ENCODE measurements at regions not wholly inside any gene's neighbourhood (a gene's known extent, or its start where the extent isn't known, plus 50 kb on each side); places are given as distances from the start of the nearest gene placed in this dataset.
"Not testable (repeated sequence)": the region's sequence is repeated elsewhere in the genome, so short reads cannot be mapped to it uniquely, and the experiment has no call there.

DNA sequence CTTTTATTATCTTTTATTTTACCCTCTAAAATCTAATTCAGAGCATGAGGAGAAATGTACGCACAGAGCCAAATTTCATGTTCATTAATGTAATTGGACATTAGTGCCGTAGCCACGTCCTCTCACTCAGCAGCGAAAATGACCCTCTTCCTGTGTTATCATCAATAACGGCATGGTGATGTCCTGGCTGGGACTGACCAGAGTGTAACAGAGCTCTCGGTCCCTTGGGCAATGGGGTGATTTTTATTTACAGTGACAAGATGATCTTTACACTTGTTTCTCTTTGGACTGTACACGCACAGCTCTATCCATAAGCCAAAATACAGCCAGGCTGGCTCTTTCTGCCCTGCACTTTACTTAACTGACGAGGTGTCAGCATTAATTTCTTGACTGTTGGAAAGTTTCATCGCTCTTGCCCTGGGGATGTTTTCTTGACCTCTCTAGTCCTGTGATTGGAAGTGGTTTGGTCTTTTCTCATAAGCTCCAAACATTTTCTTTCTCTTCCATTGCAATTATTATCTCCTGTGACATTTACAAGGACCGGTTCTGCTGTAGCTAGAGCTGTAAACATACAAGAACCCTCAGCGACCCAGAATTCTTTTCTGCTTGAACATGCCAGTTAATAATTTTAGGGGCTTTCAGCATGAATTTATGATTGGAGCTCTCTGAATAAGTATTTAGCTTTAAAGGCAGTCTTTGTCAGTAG is 308.0 kb upstream of the PIK3C3 start:
- no peaks in the 10 kb centered on the region for H3K9me3 Mint-ChIP-seq
- no peaks in the 10 kb centered on the region for H3K36me3 Mint-ChIP-seq (ENCODE audit: low read depth)
- no peak for DNase-seq (ENCODE audit: low spot score)
- intact Hi-C loops (cut with micrococcal nuclease): no loop called here
- H3K4me3 Mint-ChIP-seq: no peak overlapping the region
- no peaks in the 10 kb centered on the region for H3K27me3 Mint-ChIP-seq (ENCODE audit: insufficient read depth)
- H3K4me1 Mint-ChIP-seq (ENCODE audit: low read depth): no peaks in the 10 kb centered on the region
- H3K27ac Mint-ChIP-seq: no peak overlapping the region

DNA sequence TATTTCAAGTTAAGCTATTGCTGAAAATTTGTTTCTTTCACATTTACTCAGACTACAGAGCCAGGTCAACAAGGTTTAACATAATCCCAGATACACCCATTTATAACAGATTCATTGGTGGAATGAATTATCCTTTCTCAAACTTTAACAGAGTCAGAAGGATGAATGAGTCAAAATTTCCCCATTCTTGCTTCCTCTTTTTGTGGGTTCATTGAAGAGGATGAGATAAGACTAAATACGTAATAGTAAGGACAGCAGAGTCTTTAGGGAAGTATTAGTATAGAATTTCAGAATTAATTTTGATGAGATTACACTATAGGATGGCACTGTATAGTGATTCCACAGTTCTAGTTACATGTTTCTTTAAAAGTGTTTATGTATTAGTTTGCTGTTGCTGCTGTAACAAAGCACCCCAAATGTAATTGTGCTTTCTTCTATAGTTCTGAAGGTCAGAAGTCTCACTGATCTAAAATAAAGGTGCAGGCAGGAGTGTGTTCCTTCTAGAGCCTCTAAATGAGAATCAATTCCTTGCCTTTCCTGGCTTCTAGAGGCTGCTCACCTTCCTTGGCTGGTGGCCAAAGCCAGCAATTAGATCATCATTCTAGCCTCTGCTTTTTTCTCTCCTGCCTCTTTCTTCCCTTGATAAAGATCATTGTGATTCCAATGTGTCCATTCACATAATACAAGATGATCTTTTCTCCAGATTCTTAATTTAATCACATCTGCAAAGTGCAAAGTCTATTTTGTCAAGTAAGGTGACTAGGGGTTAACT is 309.3 kb upstream of the PIK3C3 start:
- H3K36me3 Mint-ChIP-seq (ENCODE audit: low read depth): no peaks in the 10 kb centered on the region
- intact Hi-C loops (cut with micrococcal nuclease): no loop called here
- H3K27me3 Mint-ChIP-seq (ENCODE audit: insufficient read depth): no peaks in the 10 kb centered on the region
- no peak overlapping the region for H3K27ac Mint-ChIP-seq
- no peak for DNase-seq (ENCODE audit: low spot score)
- H3K9me3 Mint-ChIP-seq: no peaks in the 10 kb centered on the region
- no peak overlapping the region for H3K4me3 Mint-ChIP-seq
- no peaks in the 10 kb centered on the region for H3K4me1 Mint-ChIP-seq (ENCODE audit: low read depth)

DNA sequence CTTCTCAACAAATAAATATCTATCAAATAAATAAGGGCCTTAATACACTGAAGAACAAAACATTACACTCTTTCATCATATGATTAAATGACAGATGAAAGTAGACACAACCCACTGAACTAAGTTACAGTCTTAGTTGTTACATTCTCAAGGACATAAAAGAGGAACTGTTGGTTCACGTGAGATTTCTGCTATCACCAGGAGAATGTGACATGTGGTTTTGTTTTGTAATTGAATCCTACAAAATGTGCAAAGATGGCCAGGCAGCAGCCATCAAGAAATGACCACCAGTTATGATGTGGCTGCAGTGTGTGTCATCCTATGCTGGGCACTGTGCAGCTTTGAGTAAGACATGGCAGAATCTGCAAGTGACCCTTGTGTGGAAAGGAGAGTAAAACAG is 310.6 kb upstream of the PIK3C3 start:
- no peak overlapping the region for H3K27ac Mint-ChIP-seq
- no peaks in the 10 kb centered on the region for H3K4me1 Mint-ChIP-seq (ENCODE audit: low read depth)
- H3K9me3 Mint-ChIP-seq: no peaks in the 10 kb centered on the region
- no peak overlapping the region for H3K4me3 Mint-ChIP-seq
- no peaks in the 10 kb centered on the region for H3K27me3 Mint-ChIP-seq (ENCODE audit: insufficient read depth)
- H3K36me3 Mint-ChIP-seq (ENCODE audit: low read depth): no peaks in the 10 kb centered on the region
- intact Hi-C loops (cut with micrococcal nuclease): no loop called here
- no peak for DNase-seq (ENCODE audit: low spot score)

DNA sequence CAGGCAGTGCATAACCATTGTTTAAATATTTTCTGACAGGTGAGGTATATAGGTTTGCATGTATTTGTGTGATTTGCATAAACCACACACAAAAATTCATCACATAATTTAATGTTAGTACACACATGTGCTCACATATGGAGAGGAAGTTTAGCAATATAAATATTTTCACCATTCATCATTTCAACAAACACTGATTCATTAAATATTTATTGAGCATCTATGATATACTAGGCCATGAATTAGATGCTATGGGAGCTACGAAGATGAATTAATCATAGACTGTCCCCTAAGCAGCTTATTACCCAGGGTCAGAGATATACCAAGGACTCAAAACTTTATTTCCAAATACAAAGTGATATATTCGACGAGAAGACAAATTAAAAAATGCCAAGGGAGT is 311.6 kb upstream of the PIK3C3 start:
- no peak for DNase-seq (ENCODE audit: low spot score)
- Mint-ChIP-seq H3K4me1 (ENCODE audit: low read depth) (no peaks in the 10 kb centered on the region), H3K9me3 (no peaks in the 10 kb centered on the region), H3K27me3 (ENCODE audit: insufficient read depth) (no peaks in the 10 kb centered on the region), H3K27ac (no peak overlapping the region), H3K4me3 (no peak overlapping the region), H3K36me3 (ENCODE audit: low read depth) (no peaks in the 10 kb centered on the region)
- intact Hi-C loops (cut with micrococcal nuclease): no loop called here

DNA sequence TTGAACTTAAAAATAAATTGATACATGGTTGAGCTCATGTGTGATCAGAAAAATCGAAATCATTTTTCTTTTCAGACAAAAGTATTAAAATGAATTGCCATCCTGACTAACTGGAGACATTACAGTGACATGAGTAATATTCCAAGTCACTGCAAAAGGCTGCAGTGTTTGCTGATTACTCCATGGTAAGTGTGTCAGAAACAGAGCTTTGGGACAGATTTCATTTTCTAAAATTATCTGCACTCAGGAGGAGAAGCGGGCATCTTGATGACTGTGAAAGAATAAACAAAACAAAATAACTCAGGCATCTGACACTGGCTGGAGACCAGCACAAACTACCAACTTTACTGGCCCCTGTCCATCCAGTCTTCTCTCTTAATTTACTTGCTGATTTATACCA is 312.3 kb upstream of the PIK3C3 start:
- intact Hi-C loops (cut with micrococcal nuclease): no loop called here
- no peaks in the 10 kb centered on the region for H3K27me3 Mint-ChIP-seq (ENCODE audit: insufficient read depth)

DNA sequence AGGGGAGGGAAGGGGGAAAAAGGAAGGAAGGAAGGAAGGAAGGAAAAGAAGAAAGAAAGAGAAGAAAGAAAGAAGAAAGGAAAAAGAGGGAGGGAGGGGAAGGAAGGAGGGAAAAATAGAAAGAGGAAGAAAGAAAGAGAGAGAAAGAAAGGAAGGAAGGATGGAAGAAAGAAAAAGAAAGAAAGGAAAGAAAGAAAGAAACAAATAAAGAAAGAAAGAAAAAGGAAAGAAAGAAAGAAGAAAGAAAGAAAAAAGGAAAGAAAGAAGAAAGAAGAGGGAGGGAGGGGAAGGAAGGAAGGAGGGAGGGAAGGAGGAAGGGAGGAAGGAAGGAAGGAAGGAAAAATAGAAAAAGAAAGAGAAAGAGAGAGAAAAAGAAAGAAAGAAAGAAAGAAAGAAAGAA is 315.8 kb upstream of the PIK3C3 start:
- H3K4me1 Mint-ChIP-seq (ENCODE audit: low read depth): no peaks in the 10 kb centered on the region
- intact Hi-C loops (cut with micrococcal nuclease): no loop called here

More for the DNA sequence above, 312.3 kb upstream of the PIK3C3 start:
- H3K4me3 Mint-ChIP-seq: no peak overlapping the region
- no peaks in the 10 kb centered on the region for H3K4me1 Mint-ChIP-seq (ENCODE audit: low read depth)
- H3K9me3 Mint-ChIP-seq: no peaks in the 10 kb centered on the region
- H3K36me3 Mint-ChIP-seq (ENCODE audit: low read depth): no peaks in the 10 kb centered on the region
- no peak for DNase-seq (ENCODE audit: low spot score)
- H3K27ac Mint-ChIP-seq: no peak overlapping the region

DNA sequence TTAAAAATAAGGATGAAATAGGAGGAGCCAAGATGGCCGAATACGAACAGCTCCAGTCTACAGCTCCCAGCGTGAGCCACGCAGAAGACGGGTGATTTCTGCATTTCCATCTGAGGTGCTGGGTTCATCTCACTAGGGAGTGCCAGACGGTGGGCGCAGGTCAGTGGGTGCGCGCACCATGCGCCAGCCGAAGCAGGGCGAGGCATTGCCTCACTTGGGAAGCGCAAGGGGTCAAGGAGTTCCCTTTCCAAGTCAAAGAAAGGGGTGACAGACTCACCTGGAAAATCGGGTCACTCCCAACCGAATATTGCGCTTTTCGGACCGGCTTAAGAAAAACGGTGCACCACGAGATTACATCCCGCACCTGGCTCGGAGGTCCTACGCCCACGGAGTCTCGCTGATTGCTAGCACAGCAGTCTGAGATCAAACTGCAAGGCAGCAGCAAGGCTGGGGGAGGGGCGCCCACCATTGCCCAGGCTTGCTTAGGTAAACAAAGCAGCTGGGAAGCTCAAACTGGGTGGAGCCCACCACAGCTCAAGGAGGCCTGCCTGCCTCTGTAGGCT is 323.2 kb upstream of the PIK3C3 start:
- H3K36me3 Mint-ChIP-seq (ENCODE audit: low read depth); H3K27ac Mint-ChIP-seq; DNase-seq (ENCODE audit: low spot score); H3K9me3 Mint-ChIP-seq; H3K27me3 Mint-ChIP-seq (ENCODE audit: insufficient read depth); intact Hi-C loops (cut with micrococcal nuclease); H3K4me1 Mint-ChIP-seq (ENCODE audit: low read depth); H3K4me3 Mint-ChIP-seq: not testable (repeated sequence)

More for the DNA sequence above, 315.8 kb upstream of the PIK3C3 start:
- DNase-seq (ENCODE audit: low spot score): no peak
- Mint-ChIP-seq H3K4me3 (no peak overlapping the region), H3K9me3 (no peaks in the 10 kb centered on the region), H3K27me3 (ENCODE audit: insufficient read depth) (no peaks in the 10 kb centered on the region), H3K36me3 (ENCODE audit: low read depth) (no peaks in the 10 kb centered on the region), H3K27ac (no peak overlapping the region)

DNA sequence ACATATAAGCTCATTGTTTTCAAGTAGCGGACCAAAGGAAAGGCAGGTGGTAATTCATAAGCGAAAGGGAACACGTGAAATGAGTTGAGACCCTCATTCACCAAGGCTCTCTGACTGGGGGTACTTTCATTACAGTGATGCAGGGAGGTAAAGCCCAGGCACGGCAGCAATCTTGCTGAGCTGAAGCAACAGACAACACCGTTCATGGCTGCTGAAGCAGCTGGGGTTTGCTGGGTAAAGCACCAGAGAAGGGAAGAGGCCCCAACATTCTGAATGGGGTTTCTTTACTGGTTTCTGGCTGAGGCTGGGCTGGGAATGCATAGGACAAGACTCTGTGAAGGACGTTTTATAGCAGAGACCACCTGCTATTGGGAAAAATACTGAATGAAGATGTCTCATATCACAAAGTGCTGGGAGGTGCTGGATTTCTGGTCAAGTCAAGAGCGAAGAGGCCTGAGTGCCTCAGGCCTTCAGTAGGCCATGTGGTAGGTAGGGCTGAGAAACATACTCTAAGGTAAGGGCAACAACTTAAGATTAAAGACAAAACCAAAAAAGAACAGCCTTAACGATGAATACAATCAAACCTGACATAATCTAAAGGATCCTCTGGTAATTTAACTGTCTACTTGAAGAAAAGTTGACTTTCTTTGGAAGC is 324.7 kb upstream of the PIK3C3 start:
- no peak for DNase-seq (ENCODE audit: low spot score)
- H3K27me3 Mint-ChIP-seq (ENCODE audit: insufficient read depth): no peaks in the 10 kb centered on the region
- no peaks in the 10 kb centered on the region for H3K4me1 Mint-ChIP-seq (ENCODE audit: low read depth)
- no peaks in the 10 kb centered on the region for H3K36me3 Mint-ChIP-seq (ENCODE audit: low read depth)
- no peak overlapping the region for H3K27ac Mint-ChIP-seq
- intact Hi-C loops (cut with micrococcal nuclease): no loop called here
- peaks cover 4% of the 10 kb centered on the region for H3K9me3 Mint-ChIP-seq
- H3K4me3 Mint-ChIP-seq: no peak overlapping the region

DNA sequence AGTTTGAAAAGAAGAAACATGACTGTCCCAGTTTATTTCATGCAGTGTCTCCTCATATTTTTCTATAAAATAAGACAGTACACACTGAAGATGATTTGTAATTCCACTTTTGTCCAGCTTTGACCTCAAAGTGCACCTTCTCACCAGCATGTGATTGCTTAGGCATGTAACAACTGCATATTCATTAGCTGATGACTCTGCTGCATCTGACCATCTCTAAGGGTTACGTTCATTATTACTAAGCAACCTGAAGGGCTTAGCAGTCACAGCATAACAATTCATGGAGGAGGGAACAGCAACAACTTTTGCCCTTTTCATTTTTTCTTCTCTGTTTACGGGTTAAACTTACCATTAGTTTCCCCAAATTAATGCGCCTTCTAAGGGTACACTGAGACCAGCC is 330.6 kb upstream of the PIK3C3 start:
- no peaks in the 10 kb centered on the region for H3K36me3 Mint-ChIP-seq (ENCODE audit: low read depth)
- H3K27me3 Mint-ChIP-seq (ENCODE audit: insufficient read depth): no peaks in the 10 kb centered on the region
- H3K9me3 Mint-ChIP-seq: no peaks in the 10 kb centered on the region
- intact Hi-C loops (cut with micrococcal nuclease): no loop called here
- no peak overlapping the region for H3K27ac Mint-ChIP-seq
- H3K4me3 Mint-ChIP-seq: no peak overlapping the region
- H3K4me1 Mint-ChIP-seq (ENCODE audit: low read depth): no peaks in the 10 kb centered on the region
- no peak for DNase-seq (ENCODE audit: low spot score)

DNA sequence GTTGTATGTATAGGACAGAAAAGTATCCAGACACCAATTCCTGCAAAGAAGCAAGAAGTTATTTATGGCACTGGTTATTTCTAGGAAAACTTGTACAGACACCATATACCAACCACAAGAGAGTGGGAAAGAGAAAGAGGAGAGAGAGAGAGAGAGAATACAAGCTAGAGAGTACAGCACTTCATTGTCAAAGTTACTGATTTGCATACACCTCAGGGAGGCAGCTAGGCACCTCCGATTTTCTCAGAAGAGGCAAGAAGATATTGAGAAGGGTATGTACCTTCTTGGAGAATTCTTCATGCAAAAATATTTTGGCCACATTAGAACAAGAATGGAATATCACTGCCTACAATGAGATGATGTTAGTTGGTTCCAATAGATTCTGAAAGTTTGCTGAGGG is 333.9 kb upstream of the PIK3C3 start:
- DNase-seq (ENCODE audit: low spot score): no peak
- no peaks in the 10 kb centered on the region for H3K4me1 Mint-ChIP-seq (ENCODE audit: low read depth)
- no peaks in the 10 kb centered on the region for H3K36me3 Mint-ChIP-seq (ENCODE audit: low read depth)
- no peaks in the 10 kb centered on the region for H3K9me3 Mint-ChIP-seq
- no peak overlapping the region for H3K27ac Mint-ChIP-seq
- H3K27me3 Mint-ChIP-seq (ENCODE audit: insufficient read depth): no peaks in the 10 kb centered on the region
- no peak overlapping the region for H3K4me3 Mint-ChIP-seq
- intact Hi-C loops (cut with micrococcal nuclease): no loop called here

DNA sequence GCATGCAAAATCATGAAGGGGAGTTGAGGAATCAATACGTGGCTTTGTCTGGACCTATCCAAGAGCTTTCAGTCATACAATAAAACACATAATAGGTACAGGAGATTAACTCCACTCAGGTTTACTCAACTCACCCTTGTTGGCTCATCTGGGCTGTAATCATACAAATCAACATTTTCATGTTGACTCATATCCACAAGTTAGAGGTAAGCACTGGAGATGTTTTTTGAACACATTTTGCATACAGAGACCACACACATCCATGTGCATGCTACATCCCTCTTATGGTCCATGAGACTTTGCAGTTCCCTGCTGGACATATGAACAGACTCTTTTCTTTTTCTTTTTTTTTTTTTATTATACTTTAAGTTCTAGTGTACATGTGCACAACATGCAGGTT is 336.9 kb upstream of the PIK3C3 start:
- no peaks in the 10 kb centered on the region for H3K4me1 Mint-ChIP-seq (ENCODE audit: low read depth)
- no peak overlapping the region for H3K4me3 Mint-ChIP-seq
- intact Hi-C loops (cut with micrococcal nuclease): no loop called here
- DNase-seq (ENCODE audit: low spot score): no peak
- no peaks in the 10 kb centered on the region for H3K36me3 Mint-ChIP-seq (ENCODE audit: low read depth)
- no peak overlapping the region for H3K27ac Mint-ChIP-seq
- no peaks in the 10 kb centered on the region for H3K27me3 Mint-ChIP-seq (ENCODE audit: insufficient read depth)
- H3K9me3 Mint-ChIP-seq: no peaks in the 10 kb centered on the region

DNA sequence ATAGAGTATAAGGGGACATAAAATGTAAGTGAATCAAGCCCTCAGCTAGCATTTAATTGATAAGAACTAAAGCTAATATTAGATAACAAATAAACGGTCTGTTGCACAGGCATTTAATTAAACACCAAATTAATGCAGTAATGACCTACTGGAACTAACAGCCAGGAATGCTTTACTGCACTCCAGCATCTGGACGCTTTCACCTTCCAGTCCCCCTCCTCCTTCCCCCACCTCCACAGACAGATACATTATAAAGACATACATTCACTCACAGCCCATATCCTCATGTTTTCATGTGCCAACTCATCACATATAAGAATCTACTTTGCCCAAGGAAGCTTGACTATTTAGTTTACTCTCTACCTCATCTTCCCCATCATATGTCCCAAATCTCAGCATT is 337.4 kb upstream of the PIK3C3 start:
- H3K4me3 Mint-ChIP-seq: no peak overlapping the region
- intact Hi-C loops (cut with micrococcal nuclease): no loop called here
- H3K27ac Mint-ChIP-seq: no peak overlapping the region
- H3K36me3 Mint-ChIP-seq (ENCODE audit: low read depth): no peaks in the 10 kb centered on the region
- H3K9me3 Mint-ChIP-seq: no peaks in the 10 kb centered on the region
- H3K4me1 Mint-ChIP-seq (ENCODE audit: low read depth): no peaks in the 10 kb centered on the region
- no peaks in the 10 kb centered on the region for H3K27me3 Mint-ChIP-seq (ENCODE audit: insufficient read depth)
- no peak for DNase-seq (ENCODE audit: low spot score)

DNA sequence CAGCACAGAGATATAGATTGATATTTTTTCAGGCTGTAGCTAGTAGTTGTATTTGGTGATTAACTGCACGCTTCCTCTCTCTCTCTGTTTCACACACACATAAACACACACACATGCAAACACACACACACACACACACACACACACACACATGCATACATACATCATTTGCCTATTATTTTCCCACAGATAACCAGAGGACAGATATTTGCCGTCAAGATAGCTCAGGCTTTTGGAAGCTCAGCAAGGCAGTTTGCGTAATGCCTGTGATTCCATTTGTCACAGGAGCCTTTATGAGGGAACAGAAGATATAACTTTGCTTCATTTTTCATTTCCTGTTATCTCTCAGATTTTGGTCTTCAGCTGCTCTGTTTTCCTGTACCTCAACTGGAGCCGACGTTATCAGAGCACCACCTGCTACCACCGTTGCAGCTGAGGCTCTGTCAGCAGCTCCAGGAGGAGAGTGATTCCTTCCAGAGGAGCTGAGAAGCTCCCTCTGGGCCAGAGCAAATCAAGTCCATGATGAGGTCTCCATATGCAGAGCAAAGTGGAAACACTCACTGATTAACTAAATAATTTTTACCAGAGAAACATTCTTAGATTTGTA is 341.9 kb upstream of the PIK3C3 start:
- Mint-ChIP-seq H3K4me1 (ENCODE audit: low read depth) (no peaks in the 10 kb centered on the region), H3K4me3 (no peak overlapping the region)

More for the DNA sequence above, 341.9 kb upstream of the PIK3C3 start:
- Mint-ChIP-seq H3K27me3 (ENCODE audit: insufficient read depth) (no peaks in the 10 kb centered on the region), H3K27ac (no peak overlapping the region), H3K9me3 (peaks cover 10% of the 10 kb centered on the region), H3K36me3 (ENCODE audit: low read depth) (no peaks in the 10 kb centered on the region)
- DNase-seq (ENCODE audit: low spot score): no peak
- intact Hi-C loops (cut with micrococcal nuclease): no loop called here

Data from activated T-helper 1 cell treated with anti-CD3 and anti-CD28 coated beads, Interleukin-12 subunit alpha, Interleukin-12 subunit beta, Interleukin-2, Interleukin-4 antibody, amounts not matched to agents 30 ng/mL and 10 ng/mL and 1 ng/mL, durations not matched to agents 14 hours and 24 hours and 36 hours (primary cell).